H9 (cell line): ENCODE measurements at regions not wholly inside any gene's neighbourhood (a gene's known extent, or its start where the extent isn't known, plus 50 kb on each side); places are given as distances from the start of the nearest gene placed in this dataset.

Experiments used
- DNase-seq: peaks from one replicate; pipeline ENCODE4 v3.0.0-alpha.2; 2017
- H2AFZ ChIP-seq: one replicate; pipeline ENCODE4 v1.6.1; 2013; ENCODE audit warnings: mild to moderate bottlenecking, low read length, control low read depth, moderate library complexity
- H2AK5ac ChIP-seq: 2 replicates; pipeline ENCODE4 v1.6.1; 2013; ENCODE audit warnings: low read length, control low read depth, mixed read lengths; ENCODE audit not compliant: insufficient read length
- H2BK120ac ChIP-seq: one replicate; pipeline ENCODE4 v1.6.1; 2013; ENCODE audit warnings: low read depth, mild to moderate bottlenecking, low read length, control low read depth, inconsistent platforms; ENCODE audit not compliant: poor library complexity, severe bottlenecking
- H2BK12ac ChIP-seq: 2 replicates; pipeline ENCODE4 v1.6.1; 2013; ENCODE audit warnings: low read length, control low read depth, mixed read lengths, low read depth; ENCODE audit not compliant: insufficient read length
- H2BK15ac ChIP-seq: 2 replicates; pipeline ENCODE4 v1.6.1; 2013; ENCODE audit warnings: low read depth, low read length, control low read depth
- H2BK20ac ChIP-seq: one replicate; pipeline ENCODE4 v1.6.1; 2013; ENCODE audit warnings: low read depth, mild to moderate bottlenecking, low read length, control low read depth, inconsistent platforms; ENCODE audit not compliant: poor library complexity, severe bottlenecking
- H2BK5ac ChIP-seq: 2 replicates; pipeline ENCODE4 v1.6.1; 2013; ENCODE audit warnings: low read length, control low read depth, mixed read lengths; ENCODE audit not compliant: insufficient read length
- H3K14ac ChIP-seq: 2 replicates; pipeline ENCODE4 v1.6.1; 2013; ENCODE audit warnings: low read length, control low read depth; ENCODE audit not compliant: insufficient read depth
- H3K18ac ChIP-seq: 2 replicates; pipeline ENCODE4 v1.6.1; 2013; ENCODE audit warnings: low read depth, mild to moderate bottlenecking, mixed read lengths, low read length, control low read depth; ENCODE audit not compliant: insufficient read length
- H3K23ac ChIP-seq: 2 replicates; pipeline ENCODE4 v1.6.1; 2013; ENCODE audit warnings: low read length, control low read depth, mixed read lengths, low read depth; ENCODE audit not compliant: insufficient read length
- H3K23me2 ChIP-seq: 2 replicates; pipeline ENCODE4 v1.6.1; 2013; ENCODE audit warnings: low read depth, mild to moderate bottlenecking, mixed read lengths, low read length, control low read depth; ENCODE audit not compliant: insufficient read length, poor library complexity, severe bottlenecking
- H3K27ac ChIP-seq: 2 replicates; pipeline ENCODE4 v1.5.1; 2013; ENCODE audit warnings: low read length, control low read depth, mixed read lengths, low read depth; ENCODE audit not compliant: insufficient read length
- H3K27me3 ChIP-seq: 2 replicates; pipeline ENCODE4 v1.6.1; 2013; ENCODE audit warnings: low read length, control low read depth, inconsistent platforms; ENCODE audit not compliant: insufficient read depth
- H3K4ac ChIP-seq: 2 replicates; pipeline ENCODE4 v1.6.1; 2013; ENCODE audit warnings: low read depth, mild to moderate bottlenecking, control low read depth, inconsistent platforms, low read length, moderate library complexity
- H3K4me1 ChIP-seq: 2 replicates; pipeline ENCODE4 v1.6.1; 2013; ENCODE audit warnings: low read length, control low read depth, inconsistent platforms; ENCODE audit not compliant: insufficient read depth
- H3K4me2 ChIP-seq: 2 replicates; pipeline ENCODE4 v1.6.1; 2013; ENCODE audit warnings: low read length, control low read depth, mixed read lengths; ENCODE audit not compliant: insufficient read length, insufficient read depth
- H3K56ac ChIP-seq: 2 replicates; pipeline ENCODE4 v1.6.1; 2013; ENCODE audit warnings: low read depth, mild to moderate bottlenecking, mixed read lengths, low read length, control low read depth; ENCODE audit not compliant: insufficient read length
- H3K79me1 ChIP-seq: 2 replicates; pipeline ENCODE4 v1.6.1; 2013; ENCODE audit warnings: low read depth, mild to moderate bottlenecking, moderate library complexity, low read length, control low read depth, inconsistent platforms; ENCODE audit not compliant: insufficient read depth, poor library complexity, severe bottlenecking
- H3K79me2 ChIP-seq: 2 replicates; pipeline ENCODE4 v1.6.1; 2013; ENCODE audit warnings: low read length, control low read depth, inconsistent platforms; ENCODE audit not compliant: insufficient read depth
- H3K9ac ChIP-seq: 2 replicates; pipeline ENCODE4 v1.6.1; 2013; ENCODE audit warnings: low read length, control low read depth, mixed read lengths; ENCODE audit not compliant: insufficient read length; ENCODE audit errors: extremely low read depth
- H3K9me3 ChIP-seq: one replicate; pipeline ENCODE4 v1.6.1; 2013; ENCODE audit warnings: low read depth, low read length, inconsistent platforms; ENCODE audit not compliant: control insufficient read depth
- H3T11ph ChIP-seq: one replicate; pipeline ENCODE4 v1.6.1; 2013; ENCODE audit warnings: mild to moderate bottlenecking, low read length, control low read depth, inconsistent platforms
- H4K20me1 ChIP-seq: one replicate; pipeline ENCODE4 v1.6.1; 2013; ENCODE audit not compliant: control insufficient read depth, insufficient read length, insufficient read depth
- H4K5ac ChIP-seq: 2 replicates; pipeline ENCODE4 v1.6.1; 2013; ENCODE audit warnings: low read depth, mild to moderate bottlenecking, mixed read lengths, low read length, control low read depth; ENCODE audit not compliant: insufficient read length
- H4K8ac ChIP-seq: replicated peaks from 2 replicates; pipeline ENCODE4 v1.6.1; 2013; ENCODE audit warnings: low read length, control low read depth, mixed read lengths, low read depth; ENCODE audit not compliant: insufficient read length
- H4K91ac ChIP-seq: 2 replicates; pipeline ENCODE4 v1.6.1; 2013; ENCODE audit warnings: low read depth, mild to moderate bottlenecking, moderate library complexity, mixed read lengths, low read length, control low read depth; ENCODE audit not compliant: insufficient read length
- H3K27ac Mint-ChIP-seq, 3 experiments: 2 replicates in 2 of 3; 3 replicates in 1 of 3; pipeline ENCODE4 v1.8.0; 2020 to 2021; ENCODE audit warnings: mixed read lengths in 3 of 3, mild to moderate bottlenecking in 1 of 3, moderate library complexity in 1 of 3
- H3K27me3 Mint-ChIP-seq: 2 replicates; pipeline ENCODE4 v1.8.0; 2021; ENCODE audit warnings: low read depth, mild to moderate bottlenecking, moderate library complexity, mixed read lengths
- H3K36me3 Mint-ChIP-seq, 3 experiments: 2 replicates in 2 of 3; 3 replicates in 1 of 3; pipeline ENCODE4 v1.8.0; 2020 to 2021; ENCODE audit warnings: low read depth in 3 of 3, mixed read lengths in 3 of 3; ENCODE audit not compliant: insufficient read depth in 1 of 3
- H3K4me1 Mint-ChIP-seq, 2 experiments: 2 replicates each; pipeline ENCODE4 v1.8.0; 2020; ENCODE audit warnings: mixed read lengths in 2 of 2
- H3K4me3 Mint-ChIP-seq, 2 experiments: 2 replicates in 1 of 2; 3 replicates in 1 of 2; pipeline ENCODE4 v1.8.0; 2020 to 2021; ENCODE audit warnings: mild to moderate bottlenecking in 2 of 2, mixed read lengths in 2 of 2, moderate library complexity in 1 of 2
- H3K9me3 Mint-ChIP-seq, 2 experiments: 2 replicates in 1 of 2; 3 replicates in 1 of 2; pipeline ENCODE4 v1.8.0; 2020; ENCODE audit warnings: mild to moderate bottlenecking in 2 of 2, mixed read lengths in 2 of 2, moderate library complexity in 1 of 2
- WGBS: extraction: QIAGEN DNeasy Blood & Tissue Kit; methylation state at CpG from one replicate; pipeline ENCODE4 v1.1.7; 2013; ENCODE audit warnings: missing lambda C conversion rate, low lambda C conversion rate, mixed read lengths; ENCODE audit not compliant: insufficient read length; ENCODE audit errors: extremely low coverage; 5-methylcytosine and 5-hydroxymethylcytosine counted together
- TF ChIP-seq, protein P1 (sequence below): fragments of 200-600 bp; sonication (generic); conservative IDR thresholded peaks from 3 replicates; pipeline ENCODE4 v1.8.0; 2021; ENCODE audit warnings: antibody characterized with exemption, mild to moderate bottlenecking

DNA sequence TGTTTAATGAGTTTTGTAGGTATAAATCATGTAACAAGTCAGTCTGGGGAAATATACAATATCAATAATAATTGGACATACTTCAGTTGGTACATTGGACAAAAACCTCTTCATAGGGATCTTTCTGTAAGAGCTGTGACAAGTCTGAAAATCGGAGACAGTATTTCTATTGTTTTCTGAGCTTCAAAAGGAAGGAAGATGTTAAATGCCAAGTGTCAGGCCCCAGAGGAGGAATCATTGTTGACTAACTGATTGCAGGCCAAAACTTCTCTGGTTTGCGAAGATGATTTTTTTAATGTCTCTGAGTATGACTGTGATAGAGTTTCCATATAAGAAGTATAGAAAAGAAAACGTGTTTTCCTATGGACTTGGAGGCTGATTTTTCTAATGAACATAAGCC lies 316.4 kb downstream of the RNF144B start:
- H4K5ac ChIP-seq, result no peak overlapping the region
- H3K27me3 Mint-ChIP-seq, result no peaks in the 10 kb centered on the region
- H3K56ac ChIP-seq, result no peak overlapping the region
- H4K20me1 ChIP-seq, result no peaks in the 10 kb centered on the region
- no peak overlapping the region for H2BK20ac ChIP-seq
- H4K8ac ChIP-seq, result no peak overlapping the region
- H3K27ac ChIP-seq, result no peak overlapping the region
- no peaks in the 10 kb centered on the region for H3K9me3 ChIP-seq
- H3K4me1 Mint-ChIP-seq, result peaks cover 3 to 6% of the 10 kb centered on the region in 2 experiments; a peak in 2 of 4 replicates
- H3T11ph ChIP-seq, result no peak overlapping the region
- H3K27me3 ChIP-seq, result no peaks in the 10 kb centered on the region
- no peak overlapping the region for H3K4me2 ChIP-seq
- no peak overlapping the region for H2BK5ac ChIP-seq
- H2AK5ac ChIP-seq, result no peak overlapping the region
- no peak overlapping the region for H4K91ac ChIP-seq
- H3K79me2 ChIP-seq, result no peaks in the 10 kb centered on the region
- no peak for DNase-seq
- H3K9ac ChIP-seq, result no peak overlapping the region
- no CpG with 5 or more reads among the region's 3 CpGs for WGBS
- H3K36me3 Mint-ChIP-seq, result no peaks in the 10 kb centered on the region; a peak in 1 of 7 replicates
- no peak overlapping the region for H2BK12ac ChIP-seq
- no peak overlapping the region for H2BK120ac ChIP-seq
- no peaks in the 10 kb centered on the region for H3K79me1 ChIP-seq
- no peak overlapping the region for H3K27ac Mint-ChIP-seq
- TF ChIP-seq, protein P1, sequence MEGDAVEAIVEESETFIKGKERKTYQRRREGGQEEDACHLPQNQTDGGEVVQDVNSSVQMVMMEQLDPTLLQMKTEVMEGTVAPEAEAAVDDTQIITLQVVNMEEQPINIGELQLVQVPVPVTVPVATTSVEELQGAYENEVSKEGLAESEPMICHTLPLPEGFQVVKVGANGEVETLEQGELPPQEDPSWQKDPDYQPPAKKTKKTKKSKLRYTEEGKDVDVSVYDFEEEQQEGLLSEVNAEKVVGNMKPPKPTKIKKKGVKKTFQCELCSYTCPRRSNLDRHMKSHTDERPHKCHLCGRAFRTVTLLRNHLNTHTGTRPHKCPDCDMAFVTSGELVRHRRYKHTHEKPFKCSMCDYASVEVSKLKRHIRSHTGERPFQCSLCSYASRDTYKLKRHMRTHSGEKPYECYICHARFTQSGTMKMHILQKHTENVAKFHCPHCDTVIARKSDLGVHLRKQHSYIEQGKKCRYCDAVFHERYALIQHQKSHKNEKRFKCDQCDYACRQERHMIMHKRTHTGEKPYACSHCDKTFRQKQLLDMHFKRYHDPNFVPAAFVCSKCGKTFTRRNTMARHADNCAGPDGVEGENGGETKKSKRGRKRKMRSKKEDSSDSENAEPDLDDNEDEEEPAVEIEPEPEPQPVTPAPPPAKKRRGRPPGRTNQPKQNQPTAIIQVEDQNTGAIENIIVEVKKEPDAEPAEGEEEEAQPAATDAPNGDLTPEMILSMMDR, result no peak
- no peak overlapping the region for H3K4ac ChIP-seq
- no peaks in the 10 kb centered on the region for H3K9me3 Mint-ChIP-seq
- H3K4me1 ChIP-seq, result no peaks in the 10 kb centered on the region
- H2BK15ac ChIP-seq, result no peak overlapping the region
- no peaks in the 10 kb centered on the region for H3K23me2 ChIP-seq
- H3K4me3 Mint-ChIP-seq, result no peak overlapping the region
- H3K18ac ChIP-seq, result no peak overlapping the region
- no peak overlapping the region for H3K23ac ChIP-seq
- no peak overlapping the region for H3K14ac ChIP-seq
- H2AFZ ChIP-seq, result no peak overlapping the region
